GM19099 (cell line): ENCODE measurements at regions not wholly inside any gene's neighbourhood (a gene's known extent, or its start where the extent isn't known, plus 50 kb on each side); places are given as distances from the start of the nearest gene placed in this dataset.

ENCODE experiments used
- POLR2A ChIP-seq: IDR thresholded peaks from 3 replicates; pipeline ENCODE4 v1.6.1; 2011; ENCODE audit warnings: low read depth; ENCODE audit not compliant: insufficient read length; ENCODE audit errors: extremely low read depth

GRCh38 chrX:74211911-74212310, 92.1 kb upstream of the ZCCHC13 start:
- no peak for TF ChIP-seq POLR2A

GRCh38 chrX:74207539-74207938, 96.4 kb upstream of the ZCCHC13 start:
- no peak for TF ChIP-seq POLR2A

GRCh38 chrX:74195605-74196004, 108.4 kb upstream of the ZCCHC13 start:
- no peak for TF ChIP-seq POLR2A

GRCh38 chrX:74195120-74195519, 108.9 kb upstream of the ZCCHC13 start:
- no peak for TF ChIP-seq POLR2A

- no peak for TF ChIP-seq POLR2A
Measured at GRCh38 chrX:74187211-74187610, 116.8 kb upstream of the ZCCHC13 start.

- TF ChIP-seq POLR2A = no peak
Measured at GRCh38 chrX:74180716-74181115, 123.3 kb upstream of the ZCCHC13 start.

GRCh38 chrX:74179990-74180389, 124.0 kb upstream of the ZCCHC13 start:
- no peak for TF ChIP-seq POLR2A

- no peak for TF ChIP-seq POLR2A
Measured at GRCh38 chrX:74179499-74179898, 124.5 kb upstream of the ZCCHC13 start.

- no peak for TF ChIP-seq POLR2A
Measured at GRCh38 chrX:74179071-74179470, 124.9 kb upstream of the ZCCHC13 start.

- no peak for TF ChIP-seq POLR2A
Measured at GRCh38 chrX:74178536-74178935, 125.4 kb upstream of the ZCCHC13 start.

- no peak for TF ChIP-seq POLR2A
Measured at GRCh38 chrX:74171465-74171864, 132.5 kb upstream of the ZCCHC13 start.

- no peak for TF ChIP-seq POLR2A
Measured at GRCh38 chrX:74162199-74162598, 141.8 kb upstream of the ZCCHC13 start.

- TF ChIP-seq POLR2A = no peak
Measured at GRCh38 chrX:74160816-74161215, 143.2 kb upstream of the ZCCHC13 start.

GRCh38 chrX:74160358-74160757, 143.6 kb upstream of the ZCCHC13 start:
- TF ChIP-seq POLR2A = no peak

- TF ChIP-seq POLR2A = no peak
Measured at GRCh38 chrX:74147439-74147838, 156.5 kb upstream of the ZCCHC13 start.

GRCh38 chrX:74138943-74139342, 165.0 kb upstream of the ZCCHC13 start:
- no peak for TF ChIP-seq POLR2A

GRCh38 chrX:74133156-74133796, 170.7 kb upstream of the ZCCHC13 start:
- no peak for TF ChIP-seq POLR2A
